GM18907 (cell line): ENCODE measurements at regions not wholly inside any gene's neighbourhood (a gene's known extent, or its start where the extent isn't known, plus 50 kb on each side); places are given as distances from the start of the nearest gene placed in this dataset.

Experiments used
- ATAC-seq: cut with Tn5 transposase; IDR thresholded peaks from one replicate; pipeline ENCODE4 v1.9.1; 2021; ENCODE audit warnings: mild to moderate bottlenecking, moderate library complexity; ENCODE audit not compliant: unreplicated experiment

DNA sequence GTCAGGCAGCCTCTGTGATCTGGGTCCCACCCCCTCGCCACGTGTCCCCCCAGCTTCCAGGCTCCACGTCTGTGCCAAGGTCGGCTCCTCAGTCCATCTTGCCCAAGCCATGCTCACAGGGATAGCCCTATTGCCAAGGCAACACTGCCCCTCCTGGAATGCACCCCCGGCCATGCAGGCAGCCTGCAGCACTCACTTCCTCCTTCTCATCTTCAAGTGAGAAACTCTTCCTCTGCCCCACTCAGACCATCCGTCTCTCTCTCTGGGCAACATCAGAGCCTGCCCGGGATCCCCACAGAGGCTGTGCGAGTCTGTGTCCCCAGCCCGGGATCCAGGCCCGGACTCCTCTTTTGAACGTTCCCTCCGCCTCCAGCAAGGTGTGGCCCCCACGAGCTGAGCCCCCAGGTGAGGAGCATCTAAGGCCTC is 852.3 kb downstream of the BRD1 start:
- no peak for ATAC-seq

GRCh38 chr22:48974443-48975315 is 853.0 kb downstream of the BRD1 start:
- ATAC-seq: no peak

GRCh38 chr22:48973694-48974041 is 854.0 kb downstream of the BRD1 start:
- no peak for ATAC-seq

- no peak for ATAC-seq
These were observed 854.5 kb downstream of the BRD1 start for GRCh38 chr22:48972979-48973693.

- ATAC-seq: no peak
These were observed 859.3 kb downstream of the BRD1 start for GRCh38 chr22:48968201-48968959.

DNA sequence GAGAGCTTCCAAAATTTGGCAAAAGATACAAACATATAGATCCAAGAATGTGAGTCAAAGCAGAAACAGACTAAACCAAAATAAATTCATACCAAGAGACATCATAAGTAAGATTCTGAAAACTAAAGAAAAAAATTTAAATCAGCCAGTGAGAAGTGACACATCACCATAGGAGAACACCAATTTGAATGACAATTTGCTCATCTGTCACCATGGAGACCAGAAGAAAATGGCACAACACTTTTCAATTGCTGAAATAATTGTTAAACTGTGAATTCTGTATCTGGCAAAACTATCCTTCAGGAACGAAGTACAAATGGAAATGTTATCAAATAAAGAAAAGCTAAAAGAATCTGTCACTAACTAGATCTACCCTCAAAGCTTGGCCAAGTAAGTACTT is 864.3 kb downstream of the BRD1 start:
- no peak for ATAC-seq

- no peak for ATAC-seq
These were observed 866.0 kb downstream of the BRD1 start for GRCh38 chr22:48961705-48962104.

DNA sequence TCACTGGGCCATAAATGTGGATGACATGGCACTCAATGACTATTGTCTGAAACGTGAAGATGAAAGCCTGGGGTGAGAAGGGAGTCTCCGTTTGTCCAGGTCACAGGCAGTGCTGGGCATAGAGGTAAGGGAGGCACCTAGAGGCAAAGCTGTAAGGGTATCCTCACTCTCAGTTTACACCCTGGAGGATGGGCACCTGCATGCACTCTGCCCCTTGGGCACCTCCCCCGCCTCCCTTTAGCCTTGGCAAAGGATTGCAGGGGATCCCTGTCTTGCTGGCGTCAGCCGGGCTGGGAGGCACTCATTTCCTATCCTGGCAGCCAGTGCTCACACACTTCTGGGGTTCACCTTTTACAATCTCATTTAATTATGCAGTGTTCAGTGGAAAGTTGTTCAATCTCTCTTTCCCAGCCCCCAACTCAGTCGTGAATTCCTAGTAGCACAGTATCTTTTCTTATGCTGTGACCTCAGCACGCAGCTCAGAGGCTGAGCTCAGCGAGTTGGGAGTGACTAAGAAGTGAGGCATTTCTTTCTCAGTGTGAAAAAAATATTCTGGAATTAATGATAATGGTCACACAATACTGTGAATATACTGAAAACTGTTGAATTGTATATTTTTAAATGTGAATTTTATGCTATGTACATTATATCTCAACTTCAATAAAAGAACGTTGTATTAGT is 866.6 kb downstream of the BRD1 start:
- no peak for ATAC-seq

DNA sequence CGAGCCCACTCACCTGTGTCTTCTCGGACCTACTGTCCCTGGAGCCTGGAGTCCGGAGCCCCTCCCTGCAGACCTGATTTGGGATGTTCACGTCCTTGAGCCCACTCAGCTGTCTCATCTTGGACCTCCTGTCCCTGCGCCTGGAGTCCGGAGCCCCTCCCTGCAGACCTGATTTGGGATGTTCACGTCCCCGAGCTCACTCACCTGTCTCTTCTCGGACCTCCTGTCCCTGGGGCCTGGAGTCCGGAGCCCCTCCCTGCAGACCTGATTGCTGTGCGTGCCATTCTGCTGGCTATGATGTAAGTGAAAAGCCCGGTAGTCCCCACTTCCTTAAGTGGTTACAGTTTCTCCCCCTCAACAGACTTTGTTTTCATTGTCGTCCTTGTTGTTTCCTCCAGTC is 867.1 kb downstream of the BRD1 start:
- ATAC-seq: no peak

- ATAC-seq: no peak
These were observed 868.2 kb downstream of the BRD1 start for GRCh38 chr22:48959496-48959895.

- no peak for ATAC-seq
These were observed 869.7 kb downstream of the BRD1 start for GRCh38 chr22:48957987-48958321.

- no peak for ATAC-seq
These were observed 870.2 kb downstream of the BRD1 start for GRCh38 chr22:48957311-48957986.

GRCh38 chr22:48955351-48956311 is 872.0 kb downstream of the BRD1 start:
- no peak for ATAC-seq

- no peak for ATAC-seq
These were observed 872.8 kb downstream of the BRD1 start for GRCh38 chr22:48954781-48955311.

GRCh38 chr22:48953830-48954229 is 873.8 kb downstream of the BRD1 start:
- no peak for ATAC-seq

GRCh38 chr22:48953103-48953720 is 874.5 kb downstream of the BRD1 start:
- no peak for ATAC-seq

- no peak for ATAC-seq
These were observed 875.2 kb downstream of the BRD1 start for GRCh38 chr22:48952256-48953102.

GRCh38 chr22:48951836-48952235 is 875.8 kb downstream of the BRD1 start:
- ATAC-seq: no peak
